D341Med (cell line): ENCODE measurements at regions not wholly inside any gene's neighbourhood (a gene's known extent, or its start where the extent isn't known, plus 50 kb on each side); places are given as distances from the start of the nearest gene placed in this dataset.

Source experiments
- DNase-seq: peaks from one replicate; pipeline ENCODE4 v3.0.0; 2012; ENCODE audit warnings: low spot score

DNA sequence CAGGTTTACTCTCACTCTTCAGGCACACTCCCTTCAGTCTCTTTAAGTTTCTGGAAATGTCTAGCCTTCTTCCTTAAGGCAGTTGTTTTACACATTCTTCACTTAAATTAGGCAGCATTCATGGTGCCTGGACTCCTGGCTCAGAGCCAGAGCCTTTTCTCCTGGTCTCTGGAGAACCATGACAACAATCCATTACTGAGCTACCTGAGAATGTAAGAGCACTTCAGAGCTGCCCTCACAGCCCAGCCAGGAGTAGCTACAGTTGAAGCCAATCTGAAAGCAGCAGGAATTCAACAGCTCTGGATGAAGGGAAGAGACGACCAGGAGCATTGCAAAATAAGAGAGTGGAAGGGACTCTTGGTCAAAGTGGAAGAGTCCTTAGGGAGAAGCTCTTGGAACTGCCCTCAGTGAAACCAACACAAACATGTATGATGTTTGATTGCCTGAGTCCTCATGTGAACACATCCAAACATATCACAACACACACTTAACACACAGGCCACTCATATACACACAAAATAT is 416.8 kb upstream of the SPTLC3 start:
- DNase-seq: no peak

DNA sequence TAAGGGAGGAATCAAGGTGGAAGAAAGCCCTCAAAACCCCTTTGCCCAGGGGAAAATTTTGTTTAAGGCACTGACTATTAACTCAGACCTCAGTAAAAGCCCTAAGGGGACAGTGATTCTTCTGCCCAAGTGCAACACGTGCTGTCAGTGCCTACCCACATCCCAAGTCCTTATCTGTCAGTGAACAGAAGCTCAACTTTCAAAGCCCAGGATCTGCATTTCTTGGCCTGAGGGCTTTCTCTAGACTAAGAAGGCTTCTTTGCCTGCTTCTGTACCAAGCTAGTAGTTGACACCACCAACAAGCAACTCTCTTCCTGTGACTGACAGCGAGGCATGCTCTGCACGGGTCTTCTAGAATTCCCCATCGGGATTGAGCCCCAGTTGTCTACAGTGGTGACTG is 416.0 kb upstream of the SPTLC3 start:
- no peak for DNase-seq

DNA sequence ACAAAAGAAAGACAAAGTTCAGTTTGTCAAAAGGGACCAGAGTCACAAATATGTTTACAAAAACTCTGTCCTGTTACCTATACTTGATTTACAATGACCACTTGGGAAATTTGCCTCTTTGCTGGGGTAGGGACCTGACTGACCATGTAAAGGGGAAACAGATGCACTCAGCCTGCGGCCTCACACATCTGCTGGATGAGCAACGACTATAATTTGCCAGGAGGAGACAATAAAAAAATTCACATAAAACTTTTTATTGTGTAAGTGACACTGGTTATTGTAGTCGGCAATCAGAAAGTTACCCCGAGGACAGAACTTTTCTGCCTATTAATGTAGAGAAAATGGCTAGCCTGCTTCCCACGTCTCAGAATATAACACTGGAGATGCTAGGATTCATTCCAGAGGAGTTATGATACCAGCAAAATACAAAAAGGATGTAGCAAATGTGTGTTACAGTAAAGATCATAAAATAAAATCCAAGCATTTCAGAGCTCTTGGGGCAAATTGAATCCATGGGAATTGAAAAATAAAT is 415.4 kb upstream of the SPTLC3 start:
- no peak for DNase-seq

DNA sequence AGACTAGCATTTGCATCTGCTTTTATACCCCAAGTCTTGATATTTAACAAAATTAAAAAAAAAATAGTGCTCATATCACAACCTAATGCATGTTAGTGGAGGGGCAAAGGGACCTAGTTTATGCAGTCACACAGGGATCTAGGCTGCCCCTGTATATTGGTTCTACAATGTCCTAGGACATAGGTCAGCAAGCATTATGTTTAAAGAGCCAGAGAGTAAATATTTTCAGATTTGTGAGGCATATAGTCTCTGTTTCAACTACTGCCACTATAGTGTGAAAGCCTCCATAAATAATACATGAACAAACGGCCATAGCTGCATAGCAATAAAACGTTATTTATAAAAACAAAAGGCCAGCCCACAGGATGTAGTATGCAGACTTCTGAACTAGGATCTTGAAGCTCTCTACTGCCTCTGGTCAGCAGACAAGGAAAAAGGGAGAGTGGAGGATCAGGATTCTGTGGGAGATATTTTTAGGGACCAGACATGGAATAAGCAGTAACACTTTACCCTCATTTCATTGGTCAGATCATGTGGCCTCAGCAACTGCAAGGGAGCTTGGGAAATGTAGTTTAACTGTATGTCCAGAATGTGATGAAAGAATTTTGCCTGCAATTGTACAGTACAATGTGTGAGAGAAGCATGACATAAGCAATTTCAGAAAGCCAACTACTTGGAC is 414.2 kb upstream of the SPTLC3 start:
- DNase-seq: no peak

DNA sequence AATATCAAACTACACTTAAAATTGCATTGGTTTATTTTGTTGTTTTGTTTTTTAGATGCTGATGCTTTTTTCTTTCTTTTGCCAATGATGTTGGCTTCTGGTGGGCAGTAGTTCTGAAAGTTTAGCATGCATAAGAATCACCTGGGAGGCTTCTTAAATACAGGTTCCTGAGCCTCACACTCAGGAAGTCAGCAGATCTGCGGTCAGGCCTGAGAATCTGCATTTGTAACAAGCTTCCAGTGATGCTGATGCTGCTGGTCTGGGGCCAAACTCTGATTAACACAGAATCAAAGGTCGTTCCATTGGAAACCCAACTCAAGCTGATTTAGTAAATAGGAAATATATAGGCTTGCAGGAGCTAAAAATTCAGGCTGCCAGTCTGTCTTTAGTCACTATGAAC is 412.9 kb upstream of the SPTLC3 start:
- DNase-seq: no peak

DNA sequence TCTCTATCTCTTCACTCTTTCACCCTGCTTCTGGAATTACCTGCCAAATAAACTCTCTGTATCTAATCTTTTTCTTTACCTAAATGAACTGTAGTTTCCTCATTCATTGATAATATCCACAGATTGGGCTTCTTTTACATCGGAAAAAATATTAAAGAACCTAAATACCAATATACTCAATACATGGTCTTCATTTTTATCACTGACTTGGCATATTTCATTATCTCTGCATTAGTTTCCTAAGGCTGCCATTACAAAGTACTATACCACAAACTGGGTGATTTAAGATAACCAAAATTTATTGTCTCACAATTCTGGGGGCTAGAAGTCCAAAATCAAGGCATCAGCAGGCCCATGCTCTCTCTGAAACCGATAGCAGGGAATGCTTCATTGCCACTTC is 411.9 kb upstream of the SPTLC3 start:
- DNase-seq: no peak

DNA sequence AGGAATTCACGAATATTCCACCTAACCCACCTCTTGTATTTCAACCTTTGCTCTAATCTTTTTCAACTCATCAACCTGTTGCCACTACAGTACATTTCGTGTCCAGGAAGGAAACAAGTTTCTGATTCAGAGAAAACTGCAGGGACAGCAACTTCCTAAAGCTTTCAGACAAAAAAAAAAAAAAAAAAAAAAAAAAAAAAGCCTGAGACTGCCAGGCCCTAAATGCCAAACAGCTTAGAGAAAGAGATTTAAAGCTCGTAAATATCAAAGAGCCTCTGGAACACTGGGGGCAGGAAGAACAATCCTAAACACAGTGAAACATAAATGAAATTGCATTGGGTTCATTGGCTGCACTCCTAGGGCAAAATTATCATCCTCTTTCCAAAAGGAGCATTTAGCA is 411.2 kb upstream of the SPTLC3 start:
- DNase-seq: no peak

DNA sequence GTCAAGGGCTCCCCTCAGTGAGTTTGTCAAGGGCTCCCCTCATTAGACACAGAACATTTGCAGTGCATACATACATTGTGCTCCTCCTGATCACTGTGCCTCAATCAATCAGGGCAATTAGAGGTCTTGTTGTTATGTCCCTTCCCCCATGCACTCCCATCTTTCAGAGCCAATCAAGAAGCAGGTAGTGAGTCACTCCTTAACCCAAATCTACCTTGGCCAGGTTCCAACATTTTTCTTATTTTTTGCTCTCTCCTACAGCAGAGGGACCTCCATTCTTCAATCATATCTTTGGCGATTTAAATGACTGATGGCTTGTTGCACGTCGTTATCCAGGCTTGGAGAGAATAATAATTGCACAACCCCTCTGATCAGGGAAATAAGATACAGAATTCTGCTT is 409.9 kb upstream of the SPTLC3 start:
- DNase-seq: no peak

DNA sequence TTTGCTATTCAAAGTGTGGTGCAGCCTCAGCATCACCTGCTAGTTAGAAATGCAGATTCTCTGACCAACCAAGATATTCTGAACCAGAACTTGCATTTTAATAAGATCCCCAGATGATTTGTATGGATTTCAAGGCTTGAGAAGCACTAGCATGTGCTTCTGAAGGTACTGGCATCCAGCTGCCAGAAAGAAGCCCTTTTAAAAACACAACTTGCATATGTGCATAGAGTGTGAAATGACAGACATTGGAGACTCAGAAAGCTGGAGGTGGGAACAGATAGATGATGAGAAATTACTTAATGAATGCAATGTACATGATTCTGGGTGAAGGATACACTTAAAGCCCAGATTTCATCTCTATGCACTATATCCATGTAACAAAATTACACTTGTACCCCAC is 409.3 kb upstream of the SPTLC3 start:
- no peak for DNase-seq

DNA sequence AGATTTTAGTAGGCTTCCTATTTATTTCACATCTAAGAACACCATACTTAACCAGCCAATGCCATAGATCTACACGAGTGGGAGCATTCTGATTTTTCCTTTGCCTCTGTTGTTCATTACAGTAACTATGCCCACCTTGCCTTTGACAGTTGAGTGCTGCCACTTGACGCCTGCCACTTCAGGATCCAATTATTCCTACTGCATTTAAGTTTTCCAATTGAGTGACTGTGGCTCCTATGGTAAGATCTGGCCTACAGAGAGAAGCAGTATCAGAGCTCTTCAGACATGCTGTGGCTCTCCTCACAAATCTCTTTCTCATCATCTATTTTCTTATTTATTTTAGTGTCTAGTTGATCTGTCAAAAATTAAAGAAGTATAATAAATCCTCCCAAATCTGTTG is 403.0 kb upstream of the SPTLC3 start:
- no peak for DNase-seq

DNA sequence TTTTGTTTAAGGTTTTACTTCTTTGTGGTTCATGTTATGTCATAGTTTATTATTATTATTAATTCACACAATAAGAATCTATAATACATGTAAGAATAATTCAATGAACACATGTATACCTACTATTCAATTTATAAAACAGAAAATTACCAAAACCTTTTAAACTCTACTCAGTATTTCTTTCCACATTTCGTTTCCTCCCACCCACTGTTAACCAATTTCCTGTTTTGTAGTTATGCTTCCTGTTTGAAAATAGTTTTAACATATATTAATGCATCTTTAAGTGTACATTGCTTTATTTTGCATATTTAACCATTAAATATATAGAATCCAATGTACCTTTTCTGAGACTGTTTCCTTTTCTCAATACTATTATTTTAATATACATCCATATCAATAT is 397.9 kb upstream of the SPTLC3 start:
- DNase-seq: no peak

DNA sequence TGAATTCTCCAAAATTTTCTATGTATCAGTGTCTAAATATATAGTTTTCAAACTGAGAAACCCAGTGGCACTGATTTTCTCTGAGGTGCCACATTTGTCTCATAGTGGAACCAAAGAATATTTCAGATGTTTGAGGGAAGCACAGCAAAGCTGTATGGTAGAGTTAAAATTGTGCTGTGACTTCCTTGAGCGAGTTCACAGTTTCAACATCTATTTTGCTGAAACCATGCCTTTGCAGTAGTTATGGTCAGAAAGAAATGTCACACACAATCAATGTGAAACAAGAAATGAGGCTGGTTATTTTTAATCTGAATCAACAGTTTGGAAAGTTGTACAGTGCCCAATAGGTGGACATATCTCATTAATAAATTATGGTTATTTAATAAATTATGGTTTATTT is 394.0 kb upstream of the SPTLC3 start:
- DNase-seq: no peak

DNA sequence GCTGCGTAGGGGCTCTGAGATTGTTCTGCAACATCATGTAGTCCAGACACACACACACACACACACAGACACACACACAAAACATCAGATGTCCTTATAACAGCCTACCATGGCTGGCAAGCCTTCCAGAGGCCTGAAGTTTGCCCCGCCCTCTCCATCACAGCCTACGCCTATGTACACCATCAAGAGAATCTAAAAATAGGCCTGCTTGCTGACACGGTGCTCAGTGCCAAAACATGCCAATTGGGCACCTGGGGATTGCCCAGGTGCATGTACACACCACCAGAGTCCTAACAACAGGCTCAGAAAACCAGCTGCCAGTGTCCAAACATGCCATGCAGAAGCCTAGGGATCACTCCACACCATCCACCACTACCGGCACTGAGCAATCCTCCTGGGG is 391.7 kb upstream of the SPTLC3 start:
- DNase-seq: no peak

DNA sequence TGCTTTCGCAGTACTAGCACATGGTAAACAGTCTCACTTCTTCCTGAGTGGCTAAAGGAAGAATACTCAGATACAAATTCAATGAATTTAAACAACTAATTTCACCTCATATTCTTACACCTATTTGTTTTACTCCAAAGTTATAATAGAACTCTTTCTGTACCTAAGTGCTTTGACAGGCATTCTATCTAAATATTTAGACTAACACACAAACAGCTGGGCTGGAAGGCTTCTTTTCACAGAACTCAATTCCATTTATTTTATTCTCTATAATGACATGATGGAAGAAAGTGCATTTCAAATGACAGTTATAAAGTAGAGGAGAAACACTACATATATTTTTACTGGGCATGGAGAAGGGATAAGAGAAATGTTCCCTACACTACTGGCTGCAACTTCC is 384.9 kb upstream of the SPTLC3 start:
- no peak for DNase-seq

DNA sequence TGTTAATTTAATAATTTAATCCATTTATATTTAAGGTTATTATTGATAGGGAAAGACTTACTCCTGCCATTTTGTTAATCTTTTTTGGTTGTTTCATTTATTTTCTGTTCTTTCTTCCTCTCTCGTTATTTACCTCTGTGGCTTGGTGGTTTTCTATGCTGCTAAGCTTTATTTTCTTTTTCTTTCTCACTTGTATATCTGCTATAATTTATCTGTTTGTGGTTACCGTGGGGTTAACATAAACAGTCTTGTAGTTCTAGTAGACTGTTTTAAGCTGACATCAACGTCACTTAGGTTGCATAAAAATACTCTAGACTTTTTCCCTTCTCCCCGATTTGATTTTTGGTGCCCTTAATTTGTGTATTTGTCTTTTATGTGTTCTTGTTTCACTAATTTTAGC is 381.3 kb upstream of the SPTLC3 start:
- no peak for DNase-seq

DNA sequence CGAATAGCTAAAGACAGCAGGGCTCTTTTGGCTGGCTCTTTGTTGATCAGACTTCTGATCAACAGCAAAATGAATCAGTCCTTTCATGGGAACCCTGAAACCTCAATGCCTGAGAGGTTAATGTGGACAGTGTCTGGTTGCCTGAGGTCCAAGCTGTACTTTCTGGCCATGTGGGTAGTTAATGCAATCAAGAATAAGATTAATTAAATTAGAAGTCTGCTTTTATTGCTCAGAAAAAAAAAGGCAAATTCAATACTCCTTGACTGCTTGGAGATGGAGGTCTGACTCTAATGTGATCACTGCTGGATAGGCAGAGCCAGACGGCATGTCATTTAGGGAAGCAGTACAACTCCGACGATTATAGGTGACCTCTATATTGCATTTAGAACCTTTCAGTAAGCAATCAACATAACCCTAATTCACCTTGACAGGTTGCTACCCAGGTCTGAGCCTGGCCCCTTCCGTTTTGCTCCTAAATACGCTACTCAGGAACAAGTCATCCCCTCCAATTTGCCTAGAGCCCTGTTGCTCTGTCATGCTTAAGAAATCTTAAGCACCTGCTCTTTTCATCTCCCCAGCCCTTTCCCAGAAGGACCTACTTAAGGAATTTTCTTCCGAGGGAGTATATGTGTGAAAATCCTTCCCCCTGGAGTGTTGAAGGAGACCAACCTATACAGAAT is 370.0 kb upstream of the SPTLC3 start:
- DNase-seq: no peak

DNA sequence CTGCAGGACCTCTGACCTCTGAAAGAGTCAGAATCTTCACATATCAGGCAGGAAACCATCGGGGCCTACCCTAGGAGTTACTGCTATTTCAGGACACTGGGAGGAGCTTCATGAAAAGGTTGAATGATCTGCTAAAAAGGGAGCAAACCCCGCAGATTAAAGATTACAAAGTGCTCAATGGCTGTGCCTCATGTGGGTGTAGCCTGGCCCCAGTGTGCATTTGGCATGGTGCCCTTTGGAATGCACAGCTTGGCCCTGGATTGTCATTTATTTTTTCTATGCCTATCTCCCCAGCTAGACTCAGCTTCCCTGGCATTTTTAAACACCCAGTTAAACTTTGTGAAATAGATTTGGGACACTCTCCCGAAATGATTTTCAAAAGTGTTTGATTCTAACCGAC is 368.5 kb upstream of the SPTLC3 start:
- DNase-seq: no peak

DNA sequence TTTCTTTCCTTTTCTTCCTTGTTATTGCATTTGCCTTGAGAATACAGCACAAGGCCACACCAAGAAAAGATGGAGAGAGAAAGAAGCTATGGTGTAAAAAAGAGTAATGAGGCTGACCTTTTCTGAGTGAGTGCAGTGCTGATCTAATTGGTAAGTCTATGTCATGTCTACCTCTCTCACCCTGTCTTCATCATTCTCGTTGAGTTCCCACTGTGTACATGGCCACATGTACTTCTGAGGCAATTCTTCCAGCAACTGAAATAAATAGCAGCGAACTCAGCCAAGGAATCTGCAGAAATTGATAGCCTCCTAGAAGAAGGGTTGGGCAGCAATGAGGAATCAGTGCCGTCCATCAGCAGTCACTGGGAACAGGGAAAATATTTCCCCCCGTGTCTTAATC is 367.2 kb upstream of the SPTLC3 start:
- DNase-seq: no peak

DNA sequence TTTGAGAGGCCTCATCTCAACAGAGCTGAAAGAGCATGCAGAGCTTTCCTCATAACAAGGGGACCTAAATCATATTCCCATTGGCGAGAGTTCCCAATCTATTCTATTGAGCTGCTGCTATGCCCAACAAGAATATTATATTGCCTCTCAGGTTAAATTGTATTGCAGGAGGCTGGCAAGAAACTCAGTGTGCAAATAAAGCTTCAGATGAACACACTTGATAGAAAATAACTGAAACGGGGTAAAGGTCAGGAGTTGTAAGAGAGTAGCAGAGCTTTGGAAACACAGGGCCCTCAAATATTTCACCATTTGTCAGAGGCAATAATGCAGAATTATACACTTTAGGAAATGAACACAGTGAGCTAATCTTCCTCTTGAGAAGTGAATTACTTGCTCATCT is 364.3 kb upstream of the SPTLC3 start:
- no peak for DNase-seq

DNA sequence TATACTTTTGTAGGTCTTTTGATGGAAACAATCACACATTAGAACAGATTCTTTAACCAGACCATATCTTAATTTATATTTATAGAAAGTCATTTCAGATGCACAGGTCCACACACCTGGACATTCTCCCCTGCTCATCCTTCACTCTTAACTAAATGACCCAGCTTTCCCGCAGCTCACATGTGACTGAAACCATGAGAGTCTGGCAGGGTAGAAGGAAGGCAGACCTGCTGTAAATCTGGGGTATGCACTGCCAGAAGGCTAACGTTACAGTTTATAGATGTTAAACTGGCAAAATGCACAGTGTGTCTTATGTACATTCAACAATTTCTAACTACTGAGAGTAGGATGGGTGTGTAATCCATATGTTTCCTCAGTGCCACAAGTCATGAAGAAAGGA is 359.5 kb upstream of the SPTLC3 start:
- no peak for DNase-seq

DNA sequence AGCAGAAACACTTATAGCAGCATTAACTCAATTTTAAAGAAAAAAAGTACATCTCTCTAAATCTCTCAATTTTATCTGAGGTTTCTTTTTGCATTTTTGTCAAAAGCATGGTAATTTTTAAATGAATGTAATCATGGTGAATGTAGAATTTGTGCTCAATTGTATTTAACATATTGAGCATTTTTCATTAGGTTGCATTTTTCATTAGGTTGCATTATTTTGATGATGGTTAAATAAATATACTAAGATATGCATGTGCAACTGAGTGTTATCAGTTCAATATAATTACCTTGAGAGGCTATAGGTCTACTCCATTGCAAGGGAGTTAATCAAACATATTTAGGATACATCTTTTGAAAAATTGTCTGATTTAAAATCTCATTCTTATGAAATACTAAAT is 355.1 kb upstream of the SPTLC3 start:
- no peak for DNase-seq

DNA sequence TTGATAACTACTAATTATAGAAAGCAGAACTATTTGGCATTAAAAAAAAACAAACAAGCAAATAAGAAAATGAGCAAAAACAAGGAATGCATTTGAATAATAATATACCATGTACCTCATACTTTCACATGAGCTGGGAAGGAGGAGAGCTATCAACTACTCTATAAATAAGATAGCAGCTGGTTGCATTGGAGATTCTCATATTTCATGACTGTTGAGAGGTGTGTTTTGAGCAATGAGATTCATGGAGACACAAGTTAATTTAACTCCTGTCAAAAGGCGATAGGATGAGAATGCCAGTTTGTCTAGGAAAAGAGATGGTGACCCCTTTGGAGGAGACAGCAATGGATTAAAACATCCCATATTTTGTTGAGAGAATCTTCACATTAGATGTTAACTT is 348.8 kb upstream of the SPTLC3 start:
- no peak for DNase-seq

DNA sequence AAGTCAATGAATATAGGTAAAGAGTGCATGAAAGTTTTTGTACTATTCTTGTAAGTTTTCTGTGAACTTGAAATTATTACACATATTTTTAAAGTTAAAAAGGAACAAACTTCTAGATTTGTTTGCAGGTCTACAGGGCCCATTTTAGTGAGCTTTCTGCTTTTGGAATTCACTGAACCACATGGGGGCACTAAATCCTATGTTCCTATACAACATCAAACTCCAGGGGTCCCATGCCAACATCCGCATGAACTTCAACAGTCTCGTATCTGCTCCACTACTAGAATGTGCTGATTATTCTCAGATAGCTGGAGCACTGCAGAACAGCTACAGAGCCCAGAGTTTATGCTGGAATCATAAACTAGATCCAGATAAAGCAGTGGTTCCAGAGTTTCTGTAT is 347.9 kb upstream of the SPTLC3 start:
- DNase-seq: no peak

DNA sequence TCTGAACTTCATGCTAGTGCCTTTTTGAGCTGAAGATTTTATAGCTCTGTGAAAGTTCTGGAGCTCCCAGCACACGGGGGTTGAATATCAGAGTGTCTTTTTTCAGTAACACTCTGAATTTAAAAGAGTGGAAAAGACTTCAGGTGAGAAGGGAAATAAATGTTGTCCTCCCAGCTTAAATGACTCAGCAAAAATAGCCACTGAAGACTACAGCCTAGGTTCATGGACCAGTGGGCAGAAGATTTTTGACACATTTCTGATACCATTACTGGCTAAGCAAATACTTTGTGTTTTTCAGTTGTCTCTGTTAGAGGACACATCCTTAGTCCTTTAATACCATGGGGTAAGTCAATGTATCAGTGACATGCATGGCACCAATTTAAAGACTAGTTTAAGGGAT is 338.5 kb upstream of the SPTLC3 start:
- no peak for DNase-seq
